Ishikawa (cell line): ENCODE measurements at regions not wholly inside any gene's neighbourhood (a gene's known extent, or its start where the extent isn't known, plus 50 kb on each side); places are given as distances from the start of the nearest gene placed in this dataset.

Experiments
- CEBPB ChIP-seq: IDR thresholded peaks from 2 replicates; pipeline ENCODE4 v1.6.1; 2012
- EGR1 ChIP-seq: IDR thresholded peaks from 2 replicates; pipeline ENCODE4 v1.6.1; 2012
- EP300 ChIP-seq: IDR thresholded peaks from 2 replicates; pipeline ENCODE4 v1.6.1; 2012; ENCODE audit warnings: borderline replicate concordance
- NFIC ChIP-seq: IDR thresholded peaks from 2 replicates; pipeline ENCODE4 v1.6.1; 2012
- RAD21 ChIP-seq: IDR thresholded peaks from 2 replicates; pipeline ENCODE4 v1.6.1; 2012; ENCODE audit warnings: low read depth
- TAF1 ChIP-seq: IDR thresholded peaks from 2 replicates; pipeline ENCODE4 v1.6.1; 2012; ENCODE audit warnings: low read depth, mild to moderate bottlenecking
- TCF12 ChIP-seq: IDR thresholded peaks from 2 replicates; pipeline ENCODE4 v1.6.1; 2012; ENCODE audit warnings: low read depth
- TEAD4 ChIP-seq: IDR thresholded peaks from 2 replicates; pipeline ENCODE4 v1.6.1; 2012
- YY1 ChIP-seq: IDR thresholded peaks from 2 replicates; pipeline ENCODE4 v1.6.1; 2012; ENCODE audit warnings: low read depth
- TF ChIP-seq, protein P1 (sequence below): IDR thresholded peaks from 2 replicates; pipeline ENCODE4 v1.6.1; 2012
- TF ChIP-seq, protein P2 (sequence below): IDR thresholded peaks from 2 replicates; pipeline ENCODE4 v1.6.1; 2012
- TF ChIP-seq, protein P3 (sequence below): IDR thresholded peaks from 2 replicates; pipeline ENCODE4 v1.6.1; 2012; ENCODE audit warnings: low read depth, mild to moderate bottlenecking

DNA sequence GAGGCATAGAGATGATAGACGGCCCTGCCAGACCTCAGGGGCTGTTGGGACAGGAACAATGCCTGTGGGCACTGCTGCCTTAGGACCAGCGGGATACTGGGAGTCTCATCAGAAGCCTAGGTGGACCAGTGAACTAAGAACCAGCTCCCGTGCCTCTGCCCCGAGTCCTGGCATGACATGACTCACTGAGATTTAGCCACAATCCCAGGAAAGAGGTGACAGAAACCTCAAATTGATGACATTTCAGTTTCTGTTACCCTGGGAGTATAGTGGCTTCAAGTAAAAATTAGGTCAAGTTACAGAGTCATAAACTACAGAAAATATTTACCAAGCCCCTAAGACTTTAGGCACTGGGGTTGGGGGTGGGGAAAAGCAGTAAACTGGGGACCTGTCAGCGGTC, 74.6 kb upstream of the GADD45A start:
- no peak for TF ChIP-seq NFIC
- TF ChIP-seq, protein P1, sequence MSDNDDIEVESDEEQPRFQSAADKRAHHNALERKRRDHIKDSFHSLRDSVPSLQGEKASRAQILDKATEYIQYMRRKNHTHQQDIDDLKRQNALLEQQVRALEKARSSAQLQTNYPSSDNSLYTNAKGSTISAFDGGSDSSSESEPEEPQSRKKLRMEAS: no peak
- TF ChIP-seq CEBPB: no peak
- TF ChIP-seq, protein P2, sequence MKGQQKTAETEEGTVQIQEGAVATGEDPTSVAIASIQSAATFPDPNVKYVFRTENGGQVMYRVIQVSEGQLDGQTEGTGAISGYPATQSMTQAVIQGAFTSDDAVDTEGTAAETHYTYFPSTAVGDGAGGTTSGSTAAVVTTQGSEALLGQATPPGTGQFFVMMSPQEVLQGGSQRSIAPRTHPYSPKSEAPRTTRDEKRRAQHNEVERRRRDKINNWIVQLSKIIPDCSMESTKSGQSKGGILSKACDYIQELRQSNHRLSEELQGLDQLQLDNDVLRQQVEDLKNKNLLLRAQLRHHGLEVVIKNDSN: no peak
- TF ChIP-seq YY1: no peak
- TF ChIP-seq RAD21: no peak
- no peak for TF ChIP-seq TEAD4
- no peak for TF ChIP-seq EGR1
- TF ChIP-seq, protein P3, sequence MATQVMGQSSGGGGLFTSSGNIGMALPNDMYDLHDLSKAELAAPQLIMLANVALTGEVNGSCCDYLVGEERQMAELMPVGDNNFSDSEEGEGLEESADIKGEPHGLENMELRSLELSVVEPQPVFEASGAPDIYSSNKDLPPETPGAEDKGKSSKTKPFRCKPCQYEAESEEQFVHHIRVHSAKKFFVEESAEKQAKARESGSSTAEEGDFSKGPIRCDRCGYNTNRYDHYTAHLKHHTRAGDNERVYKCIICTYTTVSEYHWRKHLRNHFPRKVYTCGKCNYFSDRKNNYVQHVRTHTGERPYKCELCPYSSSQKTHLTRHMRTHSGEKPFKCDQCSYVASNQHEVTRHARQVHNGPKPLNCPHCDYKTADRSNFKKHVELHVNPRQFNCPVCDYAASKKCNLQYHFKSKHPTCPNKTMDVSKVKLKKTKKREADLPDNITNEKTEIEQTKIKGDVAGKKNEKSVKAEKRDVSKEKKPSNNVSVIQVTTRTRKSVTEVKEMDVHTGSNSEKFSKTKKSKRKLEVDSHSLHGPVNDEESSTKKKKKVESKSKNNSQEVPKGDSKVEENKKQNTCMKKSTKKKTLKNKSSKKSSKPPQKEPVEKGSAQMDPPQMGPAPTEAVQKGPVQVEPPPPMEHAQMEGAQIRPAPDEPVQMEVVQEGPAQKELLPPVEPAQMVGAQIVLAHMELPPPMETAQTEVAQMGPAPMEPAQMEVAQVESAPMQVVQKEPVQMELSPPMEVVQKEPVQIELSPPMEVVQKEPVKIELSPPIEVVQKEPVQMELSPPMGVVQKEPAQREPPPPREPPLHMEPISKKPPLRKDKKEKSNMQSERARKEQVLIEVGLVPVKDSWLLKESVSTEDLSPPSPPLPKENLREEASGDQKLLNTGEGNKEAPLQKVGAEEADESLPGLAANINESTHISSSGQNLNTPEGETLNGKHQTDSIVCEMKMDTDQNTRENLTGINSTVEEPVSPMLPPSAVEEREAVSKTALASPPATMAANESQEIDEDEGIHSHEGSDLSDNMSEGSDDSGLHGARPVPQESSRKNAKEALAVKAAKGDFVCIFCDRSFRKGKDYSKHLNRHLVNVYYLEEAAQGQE: no peak
- no peak for TF ChIP-seq TCF12
- no peak for TF ChIP-seq EP300
- no peak for TF ChIP-seq TAF1
